Mesendoderm (in vitro differentiated cells): ENCODE measurements at regions not wholly inside any gene's neighbourhood (a gene's known extent, or its start where the extent isn't known, plus 50 kb on each side); places are given as distances from the start of the nearest gene placed in this dataset.

ENCODE experiments used
- DNase-seq: peaks from one replicate; pipeline ENCODE4 v3.0.0; 2013
- H2AK5ac ChIP-seq: 2 replicates; pipeline ENCODE4 v1.6.1; 2013; ENCODE audit warnings: low read length, inconsistent platforms
- H2BK120ac ChIP-seq: 2 replicates; pipeline ENCODE4 v1.6.1; 2013; ENCODE audit warnings: low read depth, mild to moderate bottlenecking, low read length, moderate library complexity, mixed read lengths
- H2BK15ac ChIP-seq: replicated peaks from 2 replicates; pipeline ENCODE4 v1.6.1; 2013; ENCODE audit warnings: low read depth, mild to moderate bottlenecking, moderate library complexity
- H2BK5ac ChIP-seq: 2 replicates; pipeline ENCODE4 v1.6.1; 2013; ENCODE audit warnings: low read length, inconsistent platforms
- H3K18ac ChIP-seq: 2 replicates; pipeline ENCODE4 v1.6.1; 2013; ENCODE audit warnings: mild to moderate bottlenecking, low read length, mixed read lengths
- H3K23ac ChIP-seq: one replicate; pipeline ENCODE4 v1.6.1; 2013; ENCODE audit warnings: low read length
- H3K27ac ChIP-seq: 2 replicates; pipeline ENCODE4 v1.5.1; 2013; ENCODE audit warnings: low read depth, mild to moderate bottlenecking, inconsistent platforms, low read length, moderate library complexity
- H3K27me3 ChIP-seq: 2 replicates; pipeline ENCODE4 v1.6.1; 2013; ENCODE audit warnings: low read length, control low read depth, mild to moderate bottlenecking, inconsistent platforms; ENCODE audit not compliant: insufficient read depth, poor library complexity
- H3K36me3 ChIP-seq: 2 replicates; pipeline ENCODE4 v1.6.1; 2013; ENCODE audit warnings: low read length, inconsistent platforms; ENCODE audit not compliant: control insufficient read depth, insufficient read depth
- H3K4ac ChIP-seq: one replicate; pipeline ENCODE4 v1.6.1; 2013; ENCODE audit warnings: low read depth, mild to moderate bottlenecking, low read length, moderate library complexity
- H3K4me1 ChIP-seq: 2 replicates; pipeline ENCODE4 v1.6.1; 2013; ENCODE audit warnings: low read depth, low read length, inconsistent platforms; ENCODE audit not compliant: control insufficient read depth
- H3K4me2 ChIP-seq: 2 replicates; pipeline ENCODE4 v1.6.1; 2013; ENCODE audit warnings: low read length
- H3K4me3 ChIP-seq: 2 replicates; pipeline ENCODE4 v1.5.1; 2013; ENCODE audit warnings: mild to moderate bottlenecking, low read length
- H3K56ac ChIP-seq: one replicate; pipeline ENCODE4 v1.6.1; 2013; ENCODE audit warnings: low read length
- H3K79me1 ChIP-seq: 2 replicates; pipeline ENCODE4 v1.6.1; 2013; ENCODE audit warnings: low read length, inconsistent platforms
- H3K79me2 ChIP-seq: 2 replicates; pipeline ENCODE4 v1.6.1; 2013; ENCODE audit warnings: mild to moderate bottlenecking, low read length; ENCODE audit not compliant: control insufficient read depth, insufficient read depth
- H3K9ac ChIP-seq: 2 replicates; pipeline ENCODE4 v1.6.1; 2013; ENCODE audit warnings: low read length, inconsistent platforms
- H4K5ac ChIP-seq: one replicate; pipeline ENCODE4 v1.6.1; 2013; ENCODE audit warnings: low read length
- H4K8ac ChIP-seq: one replicate; pipeline ENCODE4 v1.6.1; 2013; ENCODE audit warnings: low read depth, mild to moderate bottlenecking, control low read depth, low read length, moderate library complexity
- WGBS: extraction: QIAGEN DNeasy Blood & Tissue Kit; methylation state at CpG from one replicate; pipeline ENCODE4 v1.1.7; 2013; ENCODE audit warnings: low lambda C conversion rate, missing lambda C conversion rate; ENCODE audit not compliant: insufficient coverage; ENCODE audit errors: extremely low coverage; 5-methylcytosine and 5-hydroxymethylcytosine counted together

GRCh38 chr17:72553051-72553755 is 432.4 kb downstream of the SOX9 start:
- no peak overlapping the region for H3K27ac ChIP-seq
- H3K9ac ChIP-seq: no peak overlapping the region
- no peak overlapping the region for H2BK5ac ChIP-seq
- H3K18ac ChIP-seq: no peak overlapping the region
- no peak overlapping the region for H2AK5ac ChIP-seq
- no peak overlapping the region for H4K5ac ChIP-seq
- H2BK120ac ChIP-seq: no peak overlapping the region
- no peaks in the 10 kb centered on the region for H3K27me3 ChIP-seq
- H3K23ac ChIP-seq: no peak overlapping the region
- H3K4ac ChIP-seq: no peak overlapping the region
- H3K56ac ChIP-seq: no peak overlapping the region
- H2BK15ac ChIP-seq: no peak overlapping the region
- H3K4me3 ChIP-seq: no peak overlapping the region
- no peak overlapping the region for H4K8ac ChIP-seq
- WGBS: no CpG with 5 or more reads among the region's 16 CpGs
- H3K79me2 ChIP-seq: no peaks in the 10 kb centered on the region
- no peak overlapping the region for H3K4me2 ChIP-seq
- H3K79me1 ChIP-seq: no peaks in the 10 kb centered on the region
- DNase-seq: no peak
- H3K4me1 ChIP-seq: no peaks in the 10 kb centered on the region
- no peaks in the 10 kb centered on the region for H3K36me3 ChIP-seq

GRCh38 chr17:72554508-72554907 is 433.7 kb downstream of the SOX9 start:
- no peaks in the 10 kb centered on the region for H3K36me3 ChIP-seq
- no peaks in the 10 kb centered on the region for H3K79me2 ChIP-seq
- H4K5ac ChIP-seq: no peak overlapping the region
- H2AK5ac ChIP-seq: no peak overlapping the region
- H3K4me3 ChIP-seq: no peak overlapping the region
- no peak overlapping the region for H3K9ac ChIP-seq
- DNase-seq: no peak
- no peaks in the 10 kb centered on the region for H3K27me3 ChIP-seq
- no peak overlapping the region for H3K56ac ChIP-seq
- H3K4ac ChIP-seq: no peak overlapping the region
- no peak overlapping the region for H3K18ac ChIP-seq
- no CpG with 5 or more reads among the region's 5 CpGs for WGBS
- no peak overlapping the region for H3K27ac ChIP-seq
- H4K8ac ChIP-seq: no peak overlapping the region
- H3K4me2 ChIP-seq: no peak overlapping the region
- H3K79me1 ChIP-seq: no peaks in the 10 kb centered on the region
- H3K4me1 ChIP-seq: no peaks in the 10 kb centered on the region
- no peak overlapping the region for H3K23ac ChIP-seq
- H2BK120ac ChIP-seq: no peak overlapping the region
- H2BK5ac ChIP-seq: no peak overlapping the region
- no peak overlapping the region for H2BK15ac ChIP-seq

- Histone ChIP-seq H3K18ac (no peak overlapping the region), H3K36me3 (no peaks in the 10 kb centered on the region), H4K5ac (no peak overlapping the region), H3K27me3 (no peaks in the 10 kb centered on the region), H4K8ac (no peak overlapping the region), H3K9ac (no peak overlapping the region), H3K4ac (no peak overlapping the region), H3K4me3 (no peak overlapping the region), H2BK120ac (no peak overlapping the region), H2AK5ac (no peak overlapping the region), H3K23ac (no peak overlapping the region), H3K79me2 (no peaks in the 10 kb centered on the region), H3K56ac (no peak overlapping the region), H2BK15ac (no peak overlapping the region), H2BK5ac (no peak overlapping the region), H3K4me2 (no peak overlapping the region), H3K27ac (no peak overlapping the region), H3K79me1 (no peaks in the 10 kb centered on the region), H3K4me1 (no peaks in the 10 kb centered on the region)
- DNase-seq: no peak
- no CpG with 5 or more reads among the region's 9 CpGs for WGBS
These were observed 434.2 kb downstream of the SOX9 start for GRCh38 chr17:72555052-72555451.

GRCh38 chr17:72556944-72557826 is 436.4 kb downstream of the SOX9 start:
- Histone ChIP-seq H3K23ac (no peak overlapping the region), H3K9ac (no peak overlapping the region), H4K8ac (no peak overlapping the region), H3K36me3 (no peaks in the 10 kb centered on the region), H3K4me3 (no peak overlapping the region), H3K79me1 (no peaks in the 10 kb centered on the region), H3K4me2 (no peak overlapping the region), H3K4ac (no peak overlapping the region), H3K56ac (peak overlapping the region; percentile 15), H3K27ac (no peak overlapping the region), H3K4me1 (no peaks in the 10 kb centered on the region), H2AK5ac (no peak overlapping the region), H3K79me2 (no peaks in the 10 kb centered on the region), H3K27me3 (no peaks in the 10 kb centered on the region), H2BK5ac (no peak overlapping the region), H2BK120ac (no peak overlapping the region), H3K18ac (no peak overlapping the region), H2BK15ac (no peak overlapping the region), H4K5ac (no peak overlapping the region)
- no CpG with 5 or more reads among the region's 24 CpGs for WGBS
- peak; percentile 90 for DNase-seq

GRCh38 chr17:72558971-72559476 is 438.2 kb downstream of the SOX9 start:
- Histone ChIP-seq H3K79me2 (no peaks in the 10 kb centered on the region), H3K9ac (no peak overlapping the region), H2BK120ac (no peak overlapping the region), H3K36me3 (no peaks in the 10 kb centered on the region), H3K4me3 (no peak overlapping the region), H2AK5ac (no peak overlapping the region), H3K4me1 (no peaks in the 10 kb centered on the region), H3K23ac (no peak overlapping the region), H2BK5ac (no peak overlapping the region), H3K79me1 (no peaks in the 10 kb centered on the region), H2BK15ac (no peak overlapping the region), H3K4me2 (no peak overlapping the region), H3K18ac (no peak overlapping the region), H4K5ac (no peak overlapping the region), H3K27me3 (no peaks in the 10 kb centered on the region), H3K56ac (no peak overlapping the region), H4K8ac (no peak overlapping the region), H3K4ac (no peak overlapping the region), H3K27ac (no peak overlapping the region)
- no CpG with 5 or more reads among the region's 10 CpGs for WGBS
- no peak for DNase-seq
